Stimulated activated CD4-positive, alpha-beta T cell treated with anti-CD3 and anti-CD28 coated beads, Interleukin-1b, Interleukin-23, amount 100 ng/mL, for 4 hours (primary cell): ENCODE measurements at regions not wholly inside any gene's neighbourhood (a gene's known extent, or its start where the extent isn't known, plus 50 kb on each side); places are given as distances from the start of the nearest gene placed in this dataset.

Experiments
- DNase-seq, 2 donors: peaks; one replicate each; pipeline ENCODE4 v3.0.0-alpha.2; 2020; ENCODE audit warnings: low read depth in 2 of 2

DNA sequence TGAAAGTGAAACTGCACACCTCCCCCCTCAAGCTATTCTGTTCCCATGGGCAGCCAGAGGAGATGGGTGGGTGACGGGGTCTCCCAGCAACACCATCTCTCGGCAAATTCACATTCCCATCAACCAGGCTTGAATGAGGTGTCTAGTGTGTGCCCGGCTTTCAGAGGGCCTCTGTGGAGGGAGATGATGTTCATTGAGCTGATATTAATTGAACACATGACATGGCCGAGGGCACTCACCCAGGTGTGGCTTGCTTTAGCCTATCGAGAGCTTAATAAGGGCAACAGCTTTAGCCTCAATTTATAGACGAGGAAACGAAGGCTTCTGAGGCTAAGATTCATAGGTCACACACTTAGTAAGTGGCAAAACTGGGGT is 288.0 kb downstream of the UACA start:
- DNase-seq, result no peak

DNA sequence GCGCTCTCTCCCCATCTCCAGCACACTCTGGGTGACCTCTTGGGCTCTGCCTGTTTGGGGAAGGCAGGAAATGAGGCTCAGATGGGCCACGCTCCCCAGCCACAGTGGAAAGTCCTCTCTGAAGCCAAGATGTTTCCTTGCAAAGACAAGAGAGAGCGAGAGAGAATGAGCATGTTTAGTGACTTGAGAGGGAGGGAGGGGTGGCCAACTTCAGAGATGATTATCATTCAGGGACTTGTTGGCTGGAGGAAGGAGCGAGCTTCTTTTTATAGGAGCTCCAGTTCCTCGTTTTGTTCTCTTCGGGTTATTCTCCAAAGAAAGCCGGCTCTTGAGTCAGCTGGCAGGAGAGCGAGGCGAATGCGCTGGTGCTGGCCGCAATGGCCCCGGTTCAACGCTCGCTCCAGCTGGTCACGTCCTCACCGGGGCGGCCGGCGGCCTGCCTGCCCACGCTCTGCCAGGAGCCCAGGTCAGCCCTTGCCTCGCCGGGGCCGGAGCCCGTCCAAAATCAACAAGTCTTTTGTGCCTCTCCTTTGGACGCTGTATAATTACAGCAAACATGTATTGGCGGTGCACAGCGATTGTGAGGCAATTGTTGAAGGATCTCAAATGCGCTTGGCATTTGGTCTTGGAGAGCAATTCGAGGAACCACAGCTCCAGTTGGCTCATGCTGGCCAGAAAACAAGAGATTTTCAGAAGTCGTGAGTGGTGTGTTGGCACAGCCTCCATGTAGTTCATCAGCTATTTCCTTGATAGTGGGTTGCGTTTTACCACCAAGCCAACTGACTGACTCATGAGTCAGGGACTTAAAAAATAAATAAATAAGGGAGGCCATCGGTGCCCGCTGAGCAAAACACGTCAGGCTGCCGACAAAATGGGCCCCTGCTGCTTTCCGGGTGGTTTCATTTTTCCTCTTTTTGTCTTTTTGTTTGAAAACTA is 288.6 kb downstream of the UACA start:
- DNase-seq, result no peak

DNA sequence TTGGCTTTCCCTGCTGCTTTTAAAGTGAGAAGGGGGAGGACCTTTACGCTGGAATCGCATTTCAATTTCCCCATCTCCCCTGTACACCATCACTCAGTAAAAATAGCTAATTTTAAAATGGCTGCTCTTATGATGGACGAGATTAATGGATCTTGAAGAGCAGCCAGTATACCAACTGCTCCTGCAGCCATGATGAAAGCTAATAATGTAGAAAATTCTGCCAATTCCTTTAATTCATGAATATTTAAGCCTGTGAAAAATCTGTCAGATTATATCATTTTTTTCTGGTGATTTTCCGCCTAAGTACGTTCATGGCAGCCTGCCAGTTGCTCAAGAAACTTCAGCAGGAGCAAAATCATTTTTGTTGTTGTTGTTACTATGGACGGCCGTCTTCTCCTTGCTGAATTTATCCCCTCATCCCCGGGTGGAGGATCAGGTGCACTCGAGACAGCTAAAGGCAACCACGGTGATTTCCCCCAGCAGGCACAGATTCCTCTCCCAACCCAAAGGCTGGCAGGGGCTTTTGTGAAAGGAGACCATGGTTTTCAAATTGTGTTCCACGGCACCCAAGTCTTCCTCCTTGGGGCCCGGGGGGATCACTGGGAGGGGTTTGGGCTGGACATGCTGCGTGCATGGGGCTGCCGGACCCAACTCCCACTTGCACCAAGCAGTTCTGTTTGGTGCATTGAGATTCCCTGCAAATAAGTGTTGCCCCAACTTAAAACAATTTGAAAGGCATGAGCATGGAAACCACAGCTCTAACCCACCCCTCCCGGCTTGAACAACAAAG is 289.6 kb downstream of the UACA start:
- no peak for DNase-seq

DNA sequence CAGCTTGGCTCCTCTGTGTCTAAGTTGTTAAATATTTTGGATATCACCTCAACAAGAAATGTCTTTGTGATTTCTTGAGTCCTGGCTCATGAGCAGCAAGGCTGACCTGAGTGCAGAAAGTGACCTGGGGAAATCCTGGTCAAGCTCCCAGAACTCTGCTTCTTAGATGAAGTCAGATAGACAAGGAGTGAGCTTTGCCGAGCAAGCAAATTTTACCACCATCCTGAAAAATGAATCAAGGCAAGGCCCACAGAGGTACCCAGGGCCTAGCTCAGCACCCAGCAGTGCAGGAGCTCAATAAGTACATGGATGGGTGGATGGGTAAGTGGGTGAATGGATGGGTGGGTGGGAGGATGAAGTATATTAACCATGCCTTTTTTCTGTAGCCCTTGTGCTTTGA is 291.8 kb downstream of the UACA start:
- DNase-seq, result no peak

DNA sequence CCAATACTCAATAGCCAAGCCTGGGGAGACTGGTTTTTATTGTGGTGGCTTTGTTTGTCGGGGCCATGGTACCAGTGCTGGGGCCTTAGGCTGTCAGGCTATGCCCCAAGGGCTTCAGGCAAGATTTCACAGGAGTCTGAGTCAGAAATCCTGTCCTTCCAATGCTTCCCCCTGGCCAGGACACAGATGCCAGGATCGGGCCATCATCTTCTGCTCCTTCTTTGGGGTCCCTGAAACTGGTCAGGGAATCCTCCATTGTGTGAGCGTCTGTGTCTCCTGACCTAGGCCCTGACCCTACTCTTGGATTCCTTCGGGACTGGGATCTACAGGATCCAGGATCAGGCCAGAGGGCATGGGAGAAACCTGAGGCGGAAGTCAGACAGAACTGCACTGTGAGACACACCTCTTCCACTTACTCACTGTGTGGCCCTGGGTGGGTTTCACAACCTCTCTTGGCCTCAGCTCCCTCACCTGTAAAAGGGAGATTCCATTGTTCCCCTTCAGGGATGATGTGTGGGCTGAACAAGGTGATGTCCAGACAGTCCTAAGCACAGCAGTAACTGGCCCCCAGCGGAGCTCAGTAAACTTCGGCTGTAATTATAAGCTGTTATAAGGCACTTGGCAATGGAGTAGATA is 292.7 kb downstream of the UACA start:
- DNase-seq, result no peak

DNA sequence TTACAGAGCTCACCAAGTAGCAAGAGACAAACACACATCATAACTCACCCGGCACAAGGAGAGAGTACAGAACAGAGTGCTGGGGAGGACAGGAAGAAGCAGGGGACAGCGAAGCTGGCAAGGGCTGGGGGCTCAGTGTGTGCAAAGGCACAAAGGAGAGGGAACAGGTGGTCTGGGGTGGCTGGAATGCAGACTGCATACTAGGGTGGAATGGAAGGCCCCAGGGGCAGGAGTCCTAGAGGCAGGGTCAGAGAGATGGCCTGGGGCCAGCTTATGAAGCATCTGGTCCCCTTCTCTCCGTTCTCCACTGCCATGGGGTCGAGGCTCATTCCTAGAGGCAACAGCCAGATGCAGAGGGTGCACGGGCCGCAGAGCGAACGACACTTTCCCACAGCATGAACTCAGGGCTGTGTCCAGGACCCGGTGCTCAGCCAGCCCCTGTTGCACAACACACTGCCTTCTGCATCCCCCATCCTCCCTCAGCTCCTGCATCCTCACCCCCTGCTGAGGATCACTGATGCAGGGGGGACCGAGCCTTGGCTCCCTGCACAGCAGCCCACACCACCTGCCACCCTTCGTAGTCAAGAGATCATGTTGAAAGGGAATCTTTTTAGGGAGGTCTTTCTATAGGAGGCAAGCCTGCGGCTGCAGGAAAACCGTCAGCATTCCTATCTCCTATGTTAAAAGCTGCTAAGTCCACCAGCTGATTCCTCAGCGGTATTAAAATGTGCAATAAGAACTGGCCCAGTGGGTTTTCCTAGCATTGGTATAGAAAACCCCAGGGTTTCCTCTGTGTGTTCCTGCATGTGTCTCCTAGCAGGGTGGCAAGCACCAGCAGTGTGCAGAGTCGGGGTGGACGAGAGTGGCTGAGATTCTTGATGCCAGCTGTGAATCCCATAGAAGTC is 293.5 kb downstream of the UACA start:
- no peak for DNase-seq

DNA sequence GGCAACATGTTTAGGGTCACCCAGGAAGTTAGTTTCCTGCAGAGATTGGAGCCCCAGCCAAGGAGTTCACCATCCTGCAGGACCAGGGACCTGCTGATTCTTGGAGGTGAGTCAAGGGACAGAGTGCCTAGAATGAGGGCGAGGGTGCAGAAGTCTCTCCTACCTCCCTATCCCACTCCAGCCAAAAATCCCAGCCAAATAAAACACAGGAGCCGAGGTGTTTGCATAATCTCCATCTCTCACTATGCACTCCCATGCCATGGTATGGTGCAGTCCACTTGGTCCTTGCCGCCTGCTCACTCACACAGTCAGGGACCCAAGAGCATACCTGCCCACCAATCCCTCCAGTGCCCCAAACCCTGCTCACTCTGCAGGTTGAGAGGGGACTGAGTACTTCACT is 294.2 kb downstream of the UACA start:
- no peak for DNase-seq

DNA sequence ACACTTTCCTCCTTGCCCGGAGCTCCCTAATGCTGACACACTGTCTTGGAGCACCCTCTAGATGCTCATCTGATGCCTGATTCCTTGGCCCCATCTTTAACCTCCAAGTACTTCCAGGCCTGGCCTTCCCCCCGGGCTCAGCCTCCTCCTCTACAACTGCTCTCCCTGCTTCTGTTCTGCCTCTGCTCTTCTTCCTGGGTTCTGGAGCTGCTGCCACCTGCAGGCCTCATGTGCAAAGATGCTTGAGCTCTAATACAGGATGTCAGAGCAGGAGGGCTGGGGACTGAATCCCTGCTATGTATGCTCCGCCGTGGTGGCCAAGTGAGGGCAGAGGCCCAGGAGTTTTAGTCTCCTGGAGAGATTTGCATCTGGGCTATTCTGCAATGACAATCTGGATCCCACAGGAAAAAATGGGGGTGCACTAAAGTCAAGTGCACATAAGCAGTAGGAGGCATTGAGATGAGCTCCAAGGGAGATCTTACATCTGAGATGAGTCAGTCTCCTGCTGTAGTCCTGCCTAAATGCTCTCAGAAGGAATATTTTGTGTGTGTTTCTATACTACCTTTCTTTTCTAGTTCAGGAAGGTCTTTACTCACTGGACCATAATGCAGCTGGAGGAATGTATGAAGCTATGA is 296.3 kb downstream of the UACA start:
- peak in 1 of 2 donors; percentile 34 for DNase-seq

DNA sequence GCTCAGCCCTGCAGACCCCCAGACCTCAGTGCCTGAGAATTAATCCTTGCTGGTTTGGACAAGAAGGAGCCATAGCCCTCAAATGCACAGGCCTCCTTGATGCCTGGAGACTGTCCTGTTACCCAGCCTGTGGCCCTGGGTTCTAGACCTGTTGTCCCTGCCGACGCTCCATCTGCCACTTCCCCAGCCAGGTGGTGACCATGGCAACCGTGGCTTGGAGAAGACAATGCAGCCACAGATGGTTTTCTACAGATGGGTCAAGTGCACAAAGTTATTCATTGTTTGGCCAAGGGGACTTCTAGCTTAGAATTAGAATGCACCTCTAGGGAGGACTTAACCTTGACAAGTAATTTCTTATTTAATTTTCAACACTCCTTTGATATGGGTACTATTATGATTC is 297.1 kb downstream of the UACA start:
- no peak for DNase-seq

DNA sequence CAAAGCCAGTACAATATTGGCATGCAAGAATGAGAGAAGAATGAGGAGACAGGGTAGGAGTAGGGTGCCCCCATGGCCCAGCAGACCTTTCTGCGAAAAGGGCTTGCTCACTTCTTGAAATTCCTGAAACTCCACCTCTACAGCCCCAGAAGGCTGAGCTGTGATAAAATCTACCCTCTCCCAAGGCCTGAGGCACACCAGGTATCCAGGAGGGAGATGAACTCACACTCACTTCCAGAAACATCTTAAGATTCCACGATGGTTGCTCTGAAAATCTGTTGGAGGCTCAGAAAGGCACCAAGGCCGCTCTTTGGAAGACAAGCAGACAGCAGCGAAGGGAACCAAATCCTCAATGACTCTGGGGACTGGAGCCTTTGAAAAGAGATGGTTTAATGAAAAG is 297.5 kb downstream of the UACA start:
- no peak for DNase-seq

DNA sequence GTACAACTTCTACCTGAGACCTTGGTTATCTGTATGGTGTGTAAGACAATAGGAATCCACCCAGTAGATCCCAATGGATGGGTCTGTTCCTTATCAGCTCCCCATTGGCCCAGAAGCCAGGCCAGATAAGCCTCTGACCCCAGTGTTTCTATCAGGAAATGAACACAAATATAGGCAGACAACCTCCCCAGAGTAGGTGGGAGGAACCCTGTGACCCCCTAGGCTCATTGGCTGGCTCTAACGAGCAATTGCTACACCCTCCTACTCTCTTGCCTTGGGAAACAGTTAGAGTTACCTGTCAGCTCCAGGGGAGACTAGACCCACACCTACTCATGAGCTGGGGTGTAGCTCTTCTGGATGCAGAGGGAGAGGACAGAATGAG is 299.9 kb downstream of the UACA start:
- no peak for DNase-seq

DNA sequence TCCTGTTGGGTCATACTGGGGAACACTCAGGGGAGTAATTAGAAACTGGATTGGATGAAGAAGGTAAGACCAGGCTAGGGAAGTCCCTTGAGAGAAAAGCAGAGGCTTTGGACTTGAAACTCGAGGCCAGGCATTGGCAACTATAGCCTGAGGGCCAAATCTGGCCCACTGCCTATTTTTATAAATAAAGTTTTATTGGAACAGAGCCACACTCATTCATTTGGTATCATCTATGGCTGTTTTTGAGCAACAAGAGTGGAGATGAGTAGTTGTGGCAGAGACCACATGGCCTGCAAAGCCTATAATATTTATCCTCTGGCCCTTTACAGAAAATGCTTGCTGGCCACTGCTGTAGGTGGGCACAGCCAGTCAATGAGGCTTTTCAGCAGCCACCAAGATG is 301.4 kb downstream of the UACA start:
- DNase-seq, result no peak

DNA sequence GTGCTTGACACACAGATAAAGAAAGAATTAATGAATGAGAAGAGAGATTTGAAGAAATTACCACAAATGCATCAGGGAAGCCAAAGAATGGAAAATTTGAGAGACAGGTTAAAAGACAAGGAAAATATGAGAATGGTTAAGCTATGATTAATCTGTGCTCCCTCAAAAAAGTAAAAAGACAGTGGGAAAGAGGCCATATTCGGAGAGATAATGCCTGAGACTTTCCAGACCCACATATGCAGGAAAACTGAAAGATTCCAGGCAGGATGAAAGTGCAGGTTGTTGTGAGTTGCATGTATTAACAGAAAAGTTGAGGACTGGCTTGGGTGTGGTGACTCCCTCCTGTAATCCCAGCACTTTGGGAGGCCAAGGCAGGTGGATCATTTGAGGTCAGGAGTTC is 302.3 kb downstream of the UACA start:
- DNase-seq, result no peak

DNA sequence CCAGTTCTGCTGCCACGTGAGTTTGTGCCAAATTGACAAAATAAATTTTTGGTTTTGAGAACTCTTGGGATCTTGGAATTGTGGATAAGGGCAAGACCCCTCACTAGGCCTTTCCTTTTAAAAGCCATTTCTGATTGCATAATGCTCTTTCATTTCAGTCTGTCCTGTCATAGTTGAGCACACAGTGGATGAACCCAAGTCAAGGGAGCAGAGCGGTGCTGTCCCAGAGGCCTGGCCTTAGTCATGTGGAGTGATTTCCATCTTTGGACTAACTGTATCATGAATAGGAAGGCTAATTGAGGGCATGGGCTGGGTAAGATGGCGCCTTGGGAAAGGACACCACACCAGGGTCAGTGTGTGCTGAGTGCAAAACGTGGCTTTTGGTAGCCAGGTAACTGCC is 304.0 kb downstream of the UACA start:
- no peak for DNase-seq

DNA sequence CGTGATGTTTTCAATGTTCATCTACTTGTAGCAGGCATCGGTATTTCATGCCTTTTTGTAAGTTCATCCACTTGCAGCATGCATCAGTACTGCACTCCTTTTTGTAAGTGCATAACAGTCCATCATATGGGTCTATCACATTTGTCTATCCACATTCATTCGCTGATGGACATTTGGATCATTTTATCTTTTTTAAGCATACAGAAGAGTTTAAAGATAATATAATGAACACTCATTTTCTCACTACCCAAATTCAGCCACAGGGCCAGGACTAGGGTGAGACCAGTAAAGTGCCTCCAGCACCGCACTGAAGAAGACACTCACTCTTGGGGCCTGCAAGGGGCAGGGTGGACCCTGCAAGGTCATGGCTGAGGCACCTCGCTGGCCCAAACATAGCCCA is 309.6 kb downstream of the UACA start:
- no peak for DNase-seq

DNA sequence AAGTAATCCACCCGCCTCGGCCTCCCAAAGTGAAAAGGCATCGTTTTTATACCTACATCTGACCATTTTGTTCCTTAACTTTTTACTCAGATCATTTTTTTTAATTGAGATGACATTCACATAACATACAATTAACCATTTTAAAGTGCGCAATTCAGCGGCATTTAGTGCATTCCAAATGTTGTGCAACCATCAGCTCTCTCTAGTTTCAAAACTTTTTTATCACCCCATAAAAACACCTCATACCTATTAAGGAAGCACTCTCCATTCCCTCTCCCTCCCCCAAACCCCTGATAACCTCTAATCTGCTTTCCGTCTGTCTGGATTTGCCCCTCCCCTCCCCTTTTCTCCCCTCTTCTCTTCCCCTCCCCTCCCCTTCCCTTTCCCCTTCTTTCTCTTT is 310.1 kb downstream of the UACA start:
- DNase-seq, result no peak

DNA sequence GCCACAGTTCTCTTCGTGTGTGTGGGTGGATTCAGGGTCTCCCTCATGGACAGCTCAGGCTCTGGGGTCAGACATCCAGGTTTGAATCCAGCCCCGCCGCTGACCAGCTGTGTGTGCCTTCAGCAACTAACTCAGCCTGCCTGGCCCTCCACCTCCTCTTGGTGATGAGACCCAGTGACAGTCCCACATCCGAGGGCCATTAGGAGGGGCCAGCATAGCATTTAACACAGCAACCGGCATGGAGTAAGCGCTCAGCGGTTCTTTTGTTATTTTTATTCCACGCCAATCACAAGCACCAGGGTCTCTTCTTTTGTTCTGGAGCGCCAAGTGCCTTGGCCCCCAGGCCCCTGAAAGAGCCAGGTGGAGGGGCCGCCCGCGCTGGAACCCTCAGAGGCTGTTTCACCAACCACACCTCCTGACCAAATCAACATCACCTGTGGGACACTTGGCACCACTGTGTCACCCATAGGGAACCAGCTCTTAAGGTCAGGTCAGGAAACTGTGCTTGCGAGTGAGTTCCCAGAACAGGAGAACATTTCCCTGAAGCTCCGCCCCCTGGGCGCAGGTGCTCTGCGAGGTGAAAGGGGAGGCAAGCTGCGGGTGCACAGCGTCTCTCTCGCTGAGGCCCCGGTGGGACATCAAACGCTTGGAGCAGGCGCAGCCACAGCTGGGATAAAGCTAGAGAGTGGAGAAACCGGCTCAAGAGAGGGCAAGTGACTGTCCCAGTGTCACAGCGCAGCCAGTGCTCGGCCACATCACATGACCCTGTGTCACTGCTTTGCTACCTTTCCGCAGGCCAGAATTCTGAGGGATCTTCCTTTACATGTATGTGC is 311.3 kb downstream of the UACA start:
- peak; percentile 19 to 41 for DNase-seq

DNA sequence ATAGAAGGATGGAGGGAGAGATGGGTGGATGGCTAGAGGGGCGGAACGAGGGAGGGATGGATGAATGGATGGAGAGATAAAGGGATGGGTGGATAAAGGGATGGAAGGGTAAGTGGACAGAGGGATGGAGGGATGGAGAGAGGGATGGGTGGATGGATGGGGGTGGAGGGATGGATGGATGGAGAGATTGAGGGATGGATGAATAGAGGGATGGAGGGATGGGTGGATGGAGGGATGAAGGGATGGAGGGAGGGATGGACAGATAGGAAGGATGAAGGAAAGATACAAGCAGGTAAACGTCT is 313.3 kb downstream of the UACA start:
- DNase-seq, result no peak

DNA sequence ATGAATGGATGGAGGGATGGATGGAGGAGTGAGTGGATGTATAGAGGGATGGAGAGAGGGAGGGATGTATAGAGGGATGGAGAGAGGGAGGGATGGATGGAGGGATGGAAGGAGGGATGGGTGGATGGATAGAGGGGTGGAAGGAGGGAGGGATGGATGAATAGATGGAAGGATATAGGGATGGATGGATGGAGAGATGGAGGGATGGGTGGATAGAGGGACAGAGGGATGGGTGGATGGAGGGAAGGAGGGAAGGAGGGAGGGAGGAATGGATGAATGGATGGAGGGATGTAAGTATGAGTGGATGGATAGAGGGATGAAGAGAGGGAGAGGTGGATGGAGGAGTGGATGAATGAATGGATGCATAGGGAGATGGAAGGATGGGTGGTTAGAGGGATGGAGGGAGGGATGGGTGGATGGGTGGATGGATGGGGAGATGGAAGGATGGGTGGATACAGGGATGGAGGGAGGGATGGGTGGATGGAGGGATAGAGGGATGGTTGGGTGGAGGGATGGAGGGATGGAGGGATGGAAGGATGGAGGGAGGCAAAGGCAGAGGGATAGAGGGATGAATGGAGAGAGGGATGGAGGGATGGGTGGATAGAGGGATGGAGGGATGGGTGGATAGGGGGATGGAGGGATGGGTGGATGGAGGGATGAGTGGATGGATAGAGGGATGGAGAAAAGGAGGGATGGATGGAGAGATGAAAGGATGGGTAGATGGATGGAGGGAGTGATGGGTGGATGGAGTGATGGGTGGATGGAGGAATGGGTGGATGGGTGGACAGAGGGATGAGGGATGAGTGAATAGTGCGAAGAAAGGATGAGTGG is 313.8 kb downstream of the UACA start:
- DNase-seq, result no peak
